ENCODE measurements at regions not wholly inside any gene's neighbourhood (a gene's known extent, or its start where the extent isn't known, plus 50 kb on each side); places are given as distances from the start of the nearest gene placed in this dataset.

- peak; percentile 64 for DNase-seq (ENCODE audit: low read depth)
Observed at GRCh38 chr6:47151232-47151898, 109.2 kb upstream of the ADGRF1 start.

GRCh38 chr6:47149554-47149953 is 107.4 kb upstream of the ADGRF1 start:
- no peak for DNase-seq (ENCODE audit: low read depth)

GRCh38 chr6:47149066-47149465 is 106.9 kb upstream of the ADGRF1 start:
- DNase-seq (ENCODE audit: low read depth), result no peak

- DNase-seq (ENCODE audit: low read depth), result peak; percentile 22
Observed at GRCh38 chr6:47147836-47148344, 105.8 kb upstream of the ADGRF1 start.

GRCh38 chr6:47147175-47147727 is 105.1 kb upstream of the ADGRF1 start:
- DNase-seq (ENCODE audit: low read depth), result peak; percentile 52

GRCh38 chr6:47146431-47147174 is 104.5 kb upstream of the ADGRF1 start:
- peak; percentile 81 for DNase-seq (ENCODE audit: low read depth)

GRCh38 chr6:47145212-47145611 is 103.1 kb upstream of the ADGRF1 start:
- DNase-seq (ENCODE audit: low read depth), result peak; percentile 34

- DNase-seq (ENCODE audit: low read depth), result peak; percentile 95
Observed at GRCh38 chr6:47144306-47144705, 102.2 kb upstream of the ADGRF1 start.

GRCh38 chr6:47141963-47142362 is 99.8 kb upstream of the ADGRF1 start:
- no peak for DNase-seq (ENCODE audit: low read depth)

GRCh38 chr6:47141171-47141570 is 99.0 kb upstream of the ADGRF1 start:
- DNase-seq (ENCODE audit: low read depth), result no peak

GRCh38 chr6:47138046-47138445 is 95.9 kb upstream of the ADGRF1 start:
- peak; percentile 13 for DNase-seq (ENCODE audit: low read depth)

- no peak for DNase-seq (ENCODE audit: low read depth)
Observed at GRCh38 chr6:47137073-47137472, 94.9 kb upstream of the ADGRF1 start.

GRCh38 chr6:47135772-47136171 is 93.6 kb upstream of the ADGRF1 start:
- peak; percentile 71 for DNase-seq (ENCODE audit: low read depth)

- DNase-seq (ENCODE audit: low read depth), result peak; percentile 93
Observed at GRCh38 chr6:47134476-47135189, 92.5 kb upstream of the ADGRF1 start.

GRCh38 chr6:47133230-47134000 is 91.3 kb upstream of the ADGRF1 start:
- DNase-seq (ENCODE audit: low read depth), result no peak

GRCh38 chr6:47132724-47133123 is 90.6 kb upstream of the ADGRF1 start:
- DNase-seq (ENCODE audit: low read depth), result no peak

GRCh38 chr6:47131773-47132172 is 89.6 kb upstream of the ADGRF1 start:
- no peak for DNase-seq (ENCODE audit: low read depth)

- DNase-seq (ENCODE audit: low read depth), result no peak
Observed at GRCh38 chr6:47130086-47130485, 88.0 kb upstream of the ADGRF1 start.

- DNase-seq (ENCODE audit: low read depth), result no peak
Observed at GRCh38 chr6:47129129-47129528, 87.0 kb upstream of the ADGRF1 start.

GRCh38 chr6:47126647-47127391 is 84.7 kb upstream of the ADGRF1 start:
- DNase-seq (ENCODE audit: low read depth), result no peak

- DNase-seq (ENCODE audit: low read depth), result no peak
Observed at GRCh38 chr6:47118611-47119010, 76.5 kb upstream of the ADGRF1 start.

All from fibroblast of gingiva (primary cell).